ENCODE measurements at regions not wholly inside any gene's neighbourhood (a gene's known extent, or its start where the extent isn't known, plus 50 kb on each side); places are given as distances from the start of the nearest gene placed in this dataset.

GRCh38 chr16:35572186-35572585 lies 2112.8 kb downstream of the TP53TG3F start:
- no peaks in the 10 kb centered on the region for H3K4me1 ChIP-seq
- H3K4me3 ChIP-seq, result no peak overlapping the region
- H3K27me3 ChIP-seq, result no peaks in the 10 kb centered on the region
- intact Hi-C loops (cut with DNase I), result no loop called here
- no peaks in the 10 kb centered on the region for H3K36me3 ChIP-seq
- H3K27ac ChIP-seq, result no peak overlapping the region
- peaks cover 0 to 4% of the 10 kb centered on the region in 2 donors for H3K9me3 ChIP-seq
- DNase-seq (ENCODE audit: low spot score in 2 of 2), result no peak
- TF ChIP-seq, protein P1, sequence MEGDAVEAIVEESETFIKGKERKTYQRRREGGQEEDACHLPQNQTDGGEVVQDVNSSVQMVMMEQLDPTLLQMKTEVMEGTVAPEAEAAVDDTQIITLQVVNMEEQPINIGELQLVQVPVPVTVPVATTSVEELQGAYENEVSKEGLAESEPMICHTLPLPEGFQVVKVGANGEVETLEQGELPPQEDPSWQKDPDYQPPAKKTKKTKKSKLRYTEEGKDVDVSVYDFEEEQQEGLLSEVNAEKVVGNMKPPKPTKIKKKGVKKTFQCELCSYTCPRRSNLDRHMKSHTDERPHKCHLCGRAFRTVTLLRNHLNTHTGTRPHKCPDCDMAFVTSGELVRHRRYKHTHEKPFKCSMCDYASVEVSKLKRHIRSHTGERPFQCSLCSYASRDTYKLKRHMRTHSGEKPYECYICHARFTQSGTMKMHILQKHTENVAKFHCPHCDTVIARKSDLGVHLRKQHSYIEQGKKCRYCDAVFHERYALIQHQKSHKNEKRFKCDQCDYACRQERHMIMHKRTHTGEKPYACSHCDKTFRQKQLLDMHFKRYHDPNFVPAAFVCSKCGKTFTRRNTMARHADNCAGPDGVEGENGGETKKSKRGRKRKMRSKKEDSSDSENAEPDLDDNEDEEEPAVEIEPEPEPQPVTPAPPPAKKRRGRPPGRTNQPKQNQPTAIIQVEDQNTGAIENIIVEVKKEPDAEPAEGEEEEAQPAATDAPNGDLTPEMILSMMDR (IDR thresholded peaks at IDR 0.05), result no peak

DNA sequence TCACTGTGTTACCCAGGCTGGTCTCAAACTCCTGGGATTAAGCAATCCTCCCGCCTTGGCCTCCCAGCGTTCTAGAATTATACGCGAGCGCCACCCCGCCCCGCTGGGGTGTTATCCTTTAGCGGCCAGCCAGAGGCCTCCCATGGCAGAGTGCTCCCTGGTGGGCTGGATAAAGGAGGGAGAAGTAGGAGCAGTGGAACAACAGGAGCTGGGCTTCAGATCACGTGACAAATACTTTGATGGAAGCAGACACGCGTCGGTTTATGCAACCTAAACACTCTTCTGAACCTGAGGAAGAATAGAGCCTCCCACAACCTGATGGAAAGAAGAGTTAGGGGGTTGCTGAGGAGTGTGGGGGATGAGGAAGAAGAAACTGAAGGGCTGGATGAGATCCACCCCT lies 2114.0 kb downstream of the TP53TG3F start:
- no peaks in the 10 kb centered on the region for H3K4me1 ChIP-seq
- TF ChIP-seq, protein P1 (IDR thresholded peaks at IDR 0.05), result no peak
- no peak for DNase-seq (ENCODE audit: low spot score in 2 of 2)
- H3K9me3 ChIP-seq, result peaks cover 0 to 4% of the 10 kb centered on the region in 2 donors
- H3K36me3 ChIP-seq, result no peaks in the 10 kb centered on the region
- H3K27me3 ChIP-seq, result no peaks in the 10 kb centered on the region
- H3K4me3 ChIP-seq, result no peak overlapping the region
- intact Hi-C loops (cut with DNase I), result no loop called here
- no peak overlapping the region for H3K27ac ChIP-seq

DNA sequence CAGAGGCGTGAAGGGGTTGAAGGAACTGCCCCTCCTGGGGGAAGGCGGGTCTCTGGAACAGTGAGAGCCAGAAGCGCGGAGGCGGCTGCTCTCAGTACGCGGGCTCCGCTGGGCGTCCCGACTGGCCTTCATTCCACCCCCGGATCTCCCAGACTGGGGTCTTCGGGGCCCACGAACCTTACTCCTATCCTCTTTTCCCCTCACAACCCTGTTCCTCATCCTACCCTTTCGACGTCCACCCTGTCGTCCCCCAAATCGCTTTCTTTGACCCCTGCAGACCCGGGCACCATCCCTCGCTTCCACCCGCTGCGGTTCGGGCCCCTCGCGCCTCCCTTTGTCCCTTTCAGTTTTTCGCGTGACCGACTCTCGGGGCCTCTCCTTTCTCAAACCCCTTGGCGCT lies 2114.6 kb downstream of the TP53TG3F start:
- DNase-seq (ENCODE audit: low spot score in 2 of 2), result no peak
- H3K36me3 ChIP-seq, result no peaks in the 10 kb centered on the region
- H3K4me3 ChIP-seq, result no peak overlapping the region
- H3K9me3 ChIP-seq, result peaks cover 0 to 4% of the 10 kb centered on the region in 2 donors
- no peak overlapping the region for H3K27ac ChIP-seq
- no peaks in the 10 kb centered on the region for H3K4me1 ChIP-seq
- no peaks in the 10 kb centered on the region for H3K27me3 ChIP-seq
- TF ChIP-seq, protein P1 (IDR thresholded peaks at IDR 0.05), result no peak
- intact Hi-C loops (cut with DNase I), result no loop called here

DNA sequence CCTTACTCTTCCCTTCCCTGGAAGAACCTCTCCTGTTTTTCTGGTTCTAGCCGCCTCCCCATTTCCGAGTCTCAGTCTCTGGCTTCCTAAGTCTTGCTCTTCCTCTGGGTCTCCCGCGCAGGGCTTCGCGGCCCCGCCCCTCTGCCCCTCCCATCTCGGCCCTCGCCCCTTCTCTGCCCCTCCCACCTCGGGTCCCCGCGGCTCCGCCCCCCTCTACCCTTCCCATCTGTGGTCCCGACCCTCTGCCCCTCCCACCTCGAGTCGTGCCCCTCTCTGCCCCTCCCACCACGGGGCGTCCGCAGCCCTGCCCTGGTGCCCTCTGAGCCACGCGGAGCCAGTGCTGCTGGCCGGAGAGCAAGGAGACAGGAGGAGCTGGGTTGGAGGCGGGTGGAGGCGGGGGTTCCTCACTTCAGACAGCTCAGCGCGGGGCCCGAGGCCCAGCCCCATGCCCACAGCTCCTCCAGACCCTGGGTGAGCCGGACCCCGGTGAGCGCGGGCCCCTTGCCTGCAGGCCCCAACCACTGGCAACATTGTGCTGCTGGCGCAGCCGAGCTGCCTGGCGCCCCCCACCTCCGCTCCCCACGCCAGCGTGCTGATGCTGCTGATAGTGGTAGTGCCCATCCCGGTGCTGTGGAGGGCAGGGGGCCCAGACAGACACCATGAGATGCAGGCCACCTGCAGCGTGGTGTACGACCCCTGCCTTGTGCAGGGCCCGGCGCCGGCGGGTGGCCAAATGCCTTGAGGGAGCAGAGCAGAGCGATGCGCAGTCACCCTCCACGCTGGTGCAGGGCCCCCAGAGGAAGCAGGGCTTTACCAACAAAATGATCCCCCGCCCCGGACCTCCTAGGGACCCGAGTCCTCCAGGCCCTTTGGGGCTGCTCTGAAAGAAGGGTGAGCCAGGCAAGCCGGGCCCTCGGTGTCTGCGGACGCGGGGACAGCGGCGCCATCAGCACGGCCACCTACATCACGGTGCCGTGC lies 2115.3 kb downstream of the TP53TG3F start:
- intact Hi-C loops (cut with DNase I), result no loop called here
- H3K4me1 ChIP-seq, result no peaks in the 10 kb centered on the region

DNA sequence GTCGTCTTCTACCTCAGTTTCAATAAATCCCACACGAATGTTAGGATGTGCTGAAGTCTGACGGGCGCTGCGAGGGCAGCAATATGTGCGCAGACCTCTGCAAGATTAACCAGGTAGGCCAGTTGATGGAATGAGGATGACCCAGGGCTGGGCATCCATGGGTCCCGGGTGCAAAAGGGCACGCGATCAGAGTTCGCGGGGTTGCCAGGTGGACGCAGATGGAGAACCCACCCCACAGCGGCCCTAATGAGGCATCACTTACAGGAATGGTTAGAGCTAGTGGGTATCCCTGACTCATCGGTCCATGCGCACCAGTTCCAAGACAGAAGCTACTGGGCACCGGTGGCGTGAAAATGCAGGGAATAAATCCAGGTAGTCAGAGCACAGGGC lies 2116.0 kb downstream of the TP53TG3F start:
- H3K27me3 ChIP-seq, result no peaks in the 10 kb centered on the region
- H3K36me3 ChIP-seq, result no peaks in the 10 kb centered on the region
- H3K4me1 ChIP-seq, result no peaks in the 10 kb centered on the region
- no peak for DNase-seq (ENCODE audit: low spot score in 2 of 2)
- no peak overlapping the region for H3K4me3 ChIP-seq
- TF ChIP-seq, protein P1 (IDR thresholded peaks at IDR 0.05), result no peak
- intact Hi-C loops (cut with DNase I), result no loop called here
- no peak overlapping the region for H3K27ac ChIP-seq
- peaks cover 0 to 4% of the 10 kb centered on the region in 2 donors for H3K9me3 ChIP-seq

More for the DNA sequence above, 2115.3 kb downstream of the TP53TG3F start:
- Histone ChIP-seq H3K27ac (no peak overlapping the region), H3K4me3 (no peak overlapping the region), H3K9me3 (peaks cover 0 to 4% of the 10 kb centered on the region in 2 donors), H3K27me3 (no peaks in the 10 kb centered on the region), H3K36me3 (no peaks in the 10 kb centered on the region)
- no peak for DNase-seq (ENCODE audit: low spot score in 2 of 2)
- TF ChIP-seq, protein P1 (IDR thresholded peaks at IDR 0.05), result no peak
